Mesothelial cell of epicardium (in vitro differentiated cells): ENCODE measurements at regions not wholly inside any gene's neighbourhood (a gene's known extent, or its start where the extent isn't known, plus 50 kb on each side); places are given as distances from the start of the nearest gene placed in this dataset.

ENCODE experiments used
- DNase-seq, 2 experiments: peaks; one replicate each; pipeline ENCODE4 v3.0.0; 2021; ENCODE audit warnings: low spot score in 2 of 2; ENCODE audit not compliant: unreplicated experiment in 2 of 2
- H3K27ac Mint-ChIP-seq: 2 replicates; pipeline ENCODE4 v1.8.0; 2021; ENCODE audit warnings: mixed read lengths
- H3K27me3 Mint-ChIP-seq: 2 replicates; pipeline ENCODE4 v1.8.0; 2021; ENCODE audit warnings: low read depth, mixed read lengths
- H3K36me3 Mint-ChIP-seq: 2 replicates; pipeline ENCODE4 v1.8.0; 2021; ENCODE audit warnings: mixed read lengths
- H3K4me1 Mint-ChIP-seq: 2 replicates; pipeline ENCODE4 v1.8.0; 2021; ENCODE audit warnings: mixed read lengths
- H3K4me3 Mint-ChIP-seq: 2 replicates; pipeline ENCODE4 v1.8.0; 2021; ENCODE audit warnings: mild to moderate bottlenecking, moderate library complexity, mixed read lengths
- H3K9me3 Mint-ChIP-seq: 2 replicates; pipeline ENCODE4 v1.8.0; 2021; ENCODE audit warnings: mixed read lengths
- CTCF ChIP-seq: fragments of 200-600 bp; sonication (generic); IDR thresholded peaks from one replicate; pipeline ENCODE4 v1.5.0; 2021; ENCODE audit warnings: antibody characterized with exemption; ENCODE audit not compliant: unreplicated experiment

- DNase-seq: no peak
- no peak for TF ChIP-seq CTCF
- H3K4me1 Mint-ChIP-seq: peaks cover 3% of the 10 kb centered on the region
- no peak overlapping the region for H3K27ac Mint-ChIP-seq
- no peaks in the 10 kb centered on the region for H3K9me3 Mint-ChIP-seq
- no peaks in the 10 kb centered on the region for H3K36me3 Mint-ChIP-seq
- no peak overlapping the region for H3K4me3 Mint-ChIP-seq
- peaks cover 43% of the 10 kb centered on the region for H3K27me3 Mint-ChIP-seq
Observed at GRCh38 chr2:23330214-23330613, 54.8 kb upstream of the KLHL29 start.
